ENCODE measurements at regions not wholly inside any gene's neighbourhood (a gene's known extent, or its start where the extent isn't known, plus 50 kb on each side); places are given as distances from the start of the nearest gene placed in this dataset.

GRCh38 chrX:1109580-1110119 is 102.8 kb downstream of the CRLF2 start:
- intact Hi-C loops (cut with micrococcal nuclease) = no loop called here
- CTCF ChIA-PET = no interaction called here
- H3K4me1 ChIP-seq (ENCODE audit: control insufficient read depth in 2 of 2, insufficient read depth in 2 of 2, low read length in 2 of 2) = no peaks in the 10 kb centered on the region
- no peaks in the 10 kb centered on the region for H3K36me3 ChIP-seq (replicated peaks in 1 of 2; ENCODE audit: control extremely low read depth in 1 of 2, control insufficient read depth in 1 of 2, extremely low read depth in 1 of 2, insufficient read depth in 2 of 2, low read length in 1 of 2)
- H3K27me3 ChIP-seq (replicated peaks in 1 of 4; ENCODE audit: control extremely low read depth in 1 of 4, control insufficient read depth in 3 of 4, insufficient read depth in 4 of 4, low read length in 3 of 4) = peaks cover 0 to 7% (median 1%) of the 10 kb centered on the region in 4 experiments
- H3K4me3 ChIP-seq (ENCODE audit: control extremely low read depth in 1 of 5, extremely low read depth in 1 of 5, insufficient read depth in 1 of 5, low read depth in 2 of 5, low read length in 4 of 5) = no peak overlapping the region
- no peak overlapping the region for H3K27ac ChIP-seq (ENCODE audit: low read length in 2 of 2)
- no peak overlapping the region for H2AFZ ChIP-seq (ENCODE audit: insufficient read depth, low read depth, low read length, poor library complexity, severe bottlenecking)
- POLR2A ChIA-PET = no interaction called here
- Mint-ChIP-seq H3K9me3 (ENCODE audit: insufficient read depth) (no peaks in the 10 kb centered on the region), H3K4me1 (no peaks in the 10 kb centered on the region), H3K27me3 (peaks cover 7% of the 10 kb centered on the region), H3K4me3 (no peak overlapping the region), H3K27ac (no peak overlapping the region)
- no peak overlapping the region for H3K4me2 ChIP-seq (replicated peaks; ENCODE audit: low read depth, low read length, poor library complexity, severe bottlenecking)
- no peaks in the 10 kb centered on the region for H4K20me1 ChIP-seq (ENCODE audit: control insufficient read depth, insufficient read depth, low read length, poor library complexity, severe bottlenecking)
- H3K79me2 ChIP-seq (ENCODE audit: control insufficient read depth, insufficient read depth, low read length) = no peaks in the 10 kb centered on the region
- TF ChIP-seq CTCF (IDR thresholded peaks at IDR 0.05) (no peak), EZH2 (IDR thresholded peaks at IDR 0.05; ENCODE audit: borderline replicate concordance, insufficient read depth, low read depth, low read length, poor library complexity, severe bottlenecking) (no peak)
- H3K9ac ChIP-seq (ENCODE audit: low read length) = no peak overlapping the region
- 92% methylated on average over 5 of the region's 5 CpGs for WGBS (ENCODE audit: insufficient coverage)
- peaks cover 0 to 15% (median 0%) of the 10 kb centered on the region in 3 donors for H3K9me3 ChIP-seq (ENCODE audit: control extremely low read depth in 1 of 3, control insufficient read depth in 2 of 3, insufficient read depth in 1 of 3, low read length in 2 of 3)
- DNase-seq = no peak
- no peak for ATAC-seq (ENCODE audit: low read depth)

- Histone ChIP-seq H4K20me1 (ENCODE audit: control insufficient read depth, insufficient read depth, low read length, poor library complexity, severe bottlenecking) (no peaks in the 10 kb centered on the region), H3K4me1 (ENCODE audit: control insufficient read depth in 2 of 2, insufficient read depth in 2 of 2, low read length in 2 of 2) (no peaks in the 10 kb centered on the region), H3K4me3 (ENCODE audit: control extremely low read depth in 1 of 5, extremely low read depth in 1 of 5, insufficient read depth in 1 of 5, low read depth in 2 of 5, low read length in 4 of 5) (no peak overlapping the region), H3K27ac (ENCODE audit: low read length in 2 of 2) (no peak overlapping the region), H3K79me2 (ENCODE audit: control insufficient read depth, insufficient read depth, low read length) (no peaks in the 10 kb centered on the region), H3K9ac (ENCODE audit: low read length) (no peak overlapping the region), H3K9me3 (ENCODE audit: control extremely low read depth in 1 of 3, control insufficient read depth in 2 of 3, insufficient read depth in 1 of 3, low read length in 2 of 3) (peaks cover 0 to 15% (median 0%) of the 10 kb centered on the region in 3 donors), H3K36me3 (replicated peaks in 1 of 2; ENCODE audit: control extremely low read depth in 1 of 2, control insufficient read depth in 1 of 2, extremely low read depth in 1 of 2, insufficient read depth in 2 of 2, low read length in 1 of 2) (no peaks in the 10 kb centered on the region), H3K4me2 (replicated peaks; ENCODE audit: low read depth, low read length, poor library complexity, severe bottlenecking) (no peak overlapping the region), H2AFZ (ENCODE audit: insufficient read depth, low read depth, low read length, poor library complexity, severe bottlenecking) (no peak overlapping the region), H3K27me3 (replicated peaks in 1 of 4; ENCODE audit: control extremely low read depth in 1 of 4, control insufficient read depth in 3 of 4, insufficient read depth in 4 of 4, low read length in 3 of 4) (peaks cover 0 to 5% (median 1%) of the 10 kb centered on the region in 4 experiments)
- H3K27ac Mint-ChIP-seq = no peak overlapping the region
- intact Hi-C loops (cut with micrococcal nuclease) = no loop called here
- ATAC-seq (ENCODE audit: low read depth) = no peak
- ChIA-PET CTCF (no interaction called here), POLR2A (no interaction called here)
- H3K4me3 Mint-ChIP-seq = no peak overlapping the region
- TF ChIP-seq CTCF (IDR thresholded peaks at IDR 0.05) (no peak), EZH2 (IDR thresholded peaks at IDR 0.05; ENCODE audit: borderline replicate concordance, insufficient read depth, low read depth, low read length, poor library complexity, severe bottlenecking) (no peak)
- DNase-seq = no peak
- 30% methylated on average over 15 of the region's 21 CpGs for WGBS (ENCODE audit: insufficient coverage)
- no peaks in the 10 kb centered on the region for H3K9me3 Mint-ChIP-seq (ENCODE audit: insufficient read depth)
- peaks cover 7% of the 10 kb centered on the region for H3K27me3 Mint-ChIP-seq
- no peaks in the 10 kb centered on the region for H3K4me1 Mint-ChIP-seq
These were observed 103.7 kb downstream of the CRLF2 start for GRCh38 chrX:1108501-1109445.
